Omental fat pad (tissue), 3 donors: ENCODE measurements at regions not wholly inside any gene's neighbourhood (a gene's known extent, or its start where the extent isn't known, plus 50 kb on each side); places are given as distances from the start of the nearest gene placed in this dataset.
"Not testable (repeated sequence)": the region's sequence is repeated elsewhere in the genome, so short reads cannot be mapped to it uniquely, and the experiment has no call there.

Source experiments
- ATAC-seq: fragments of 150-250 bp; one replicate; pipeline ENCODE4 v1.9.1; 2016; ENCODE audit warnings: mild to moderate bottlenecking, moderate library complexity; ENCODE audit not compliant: low FRiP score
- DNase-seq: peaks from one replicate; pipeline ENCODE4 v3.0.0-alpha.2; 2019; ENCODE audit warnings: low spot score
- CTCF ChIP-seq, 3 donors: fragments of 450-650 bp; IDR thresholded peaks; one replicate each; pipeline ENCODE4 v1.5.1; 2016 to 2017; ENCODE audit warnings: antibody characterized with exemption in 3 of 3, mild to moderate bottlenecking in 3 of 3, moderate library complexity in 2 of 3

- DNase-seq (no peak), ATAC-seq (no peak)
- TF ChIP-seq CTCF (IDR thresholded peaks at IDR 0.05) = no peak
Observed at GRCh38 chr14:106317593-106317992, 791.2 kb downstream of the TMEM121 start.

DNA sequence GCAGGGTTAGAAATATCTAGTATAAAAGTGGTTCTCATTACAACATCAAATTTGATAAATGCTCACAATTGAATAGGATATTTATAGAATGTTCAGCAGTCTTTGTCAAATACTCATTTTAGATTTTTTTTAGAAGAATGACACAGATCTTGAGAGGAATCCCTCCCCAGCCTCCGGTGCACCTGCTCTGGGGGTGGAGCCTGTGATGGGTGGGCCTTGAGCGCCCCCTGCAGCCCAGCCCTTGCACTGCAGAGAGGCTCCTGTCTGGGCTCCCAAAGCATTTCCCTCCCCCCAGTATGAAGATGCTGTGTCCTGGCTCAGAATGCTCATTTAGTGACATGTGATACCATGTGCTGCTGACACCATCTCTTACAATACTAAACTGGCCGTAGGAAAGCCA lies 792.3 kb downstream of the TMEM121 start:
- TF ChIP-seq CTCF (IDR thresholded peaks at IDR 0.05) = no peak
- DNase-seq (no peak), ATAC-seq (no peak)

GRCh38 chr14:106323970-106324369 lies 797.6 kb downstream of the TMEM121 start:
- ATAC-seq, DNase-seq: not testable (repeated sequence)

GRCh38 chr14:106327234-106327633 lies 800.9 kb downstream of the TMEM121 start:
- ATAC-seq = no peak
- DNase-seq = no peak
- TF ChIP-seq CTCF (IDR thresholded peaks at IDR 0.05) = no peak

DNA sequence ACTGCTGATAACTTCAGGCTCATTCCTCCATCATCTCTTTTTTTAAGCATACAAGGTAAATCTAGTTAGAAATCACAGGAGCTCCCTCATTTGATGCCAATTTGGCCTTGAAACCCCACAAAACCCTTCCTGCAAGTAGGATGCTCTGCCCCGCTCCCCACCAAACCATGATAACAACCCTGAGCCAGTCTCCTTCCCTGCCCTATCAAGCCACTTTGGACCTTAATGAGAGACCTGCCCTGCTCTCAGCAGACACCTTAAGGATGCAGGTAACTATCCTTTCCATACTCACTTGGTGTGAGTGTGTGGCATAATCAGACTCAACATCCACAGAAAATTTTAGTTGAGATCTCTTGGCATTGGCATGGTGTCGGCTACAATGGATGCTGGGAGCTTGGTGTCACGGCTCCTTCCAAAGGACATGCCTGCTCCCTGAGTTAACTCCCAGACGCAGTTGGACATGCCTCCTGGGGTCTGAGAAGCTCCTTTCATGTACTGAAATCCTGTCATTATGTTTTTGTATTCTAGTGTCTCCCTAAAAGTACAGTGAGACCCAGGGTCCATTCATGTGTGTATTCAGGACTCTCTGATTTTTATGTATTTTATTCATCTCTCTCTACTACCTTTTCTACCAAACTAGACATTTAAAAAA lies 801.4 kb downstream of the TMEM121 start:
- not testable (repeated sequence) for DNase-seq, ATAC-seq

DNA sequence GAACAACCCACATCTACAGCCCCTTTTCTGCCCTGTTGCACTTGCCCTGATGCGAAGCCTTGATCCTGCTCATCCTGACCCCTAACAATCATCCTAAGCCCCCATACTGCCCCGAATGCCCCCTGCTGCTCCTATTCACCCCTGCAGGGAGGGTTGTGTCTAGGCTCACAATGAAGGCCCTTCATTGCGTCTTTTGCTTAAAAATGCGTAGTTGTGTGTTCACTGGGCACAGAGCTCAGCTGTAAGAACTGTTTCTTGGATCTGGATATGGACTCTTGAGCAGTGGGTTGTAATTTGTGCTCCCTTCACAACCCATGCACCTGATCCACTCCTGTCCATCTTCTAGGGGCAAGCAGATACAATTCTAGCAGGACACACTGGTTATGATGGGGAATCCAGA lies 802.9 kb downstream of the TMEM121 start:
- not testable (repeated sequence) for DNase-seq, ATAC-seq

DNA sequence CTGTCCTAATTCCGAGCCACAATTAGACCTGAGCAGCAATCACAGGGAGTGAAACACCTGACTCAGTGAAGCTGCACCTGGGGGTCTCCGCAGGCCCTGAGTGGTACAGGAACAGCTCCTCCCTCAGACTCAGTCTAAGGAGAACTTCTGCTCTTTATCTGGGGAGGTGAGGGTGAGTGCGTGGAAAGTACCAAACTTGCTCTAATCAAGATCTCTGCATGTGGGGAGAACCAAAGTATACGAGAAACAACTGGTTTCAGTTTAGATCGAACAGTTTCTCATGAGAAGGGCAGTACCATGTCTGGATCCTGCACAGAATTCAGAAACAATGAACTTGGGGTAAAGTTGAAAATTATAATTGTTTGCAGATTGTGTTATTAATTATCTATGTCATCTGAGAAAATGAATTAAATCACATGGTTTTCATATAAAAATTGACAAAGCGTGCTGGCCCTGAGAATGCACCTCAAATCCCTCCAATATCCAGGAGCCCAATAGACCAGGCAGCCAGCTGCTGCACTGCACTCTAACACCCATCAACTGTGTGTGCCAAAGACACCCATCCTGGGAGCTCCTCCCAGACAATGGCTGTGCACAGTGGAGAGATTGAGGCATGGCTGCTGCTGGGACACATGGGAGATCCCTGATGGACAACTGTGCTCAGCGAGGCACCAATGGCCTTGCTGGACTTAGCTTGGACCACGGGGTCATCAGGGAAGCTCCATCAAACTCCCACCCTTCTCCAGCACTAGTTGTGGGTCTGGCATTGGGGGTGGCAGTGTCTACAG lies 803.8 kb downstream of the TMEM121 start:
- DNase-seq, ATAC-seq: not testable (repeated sequence)

DNA sequence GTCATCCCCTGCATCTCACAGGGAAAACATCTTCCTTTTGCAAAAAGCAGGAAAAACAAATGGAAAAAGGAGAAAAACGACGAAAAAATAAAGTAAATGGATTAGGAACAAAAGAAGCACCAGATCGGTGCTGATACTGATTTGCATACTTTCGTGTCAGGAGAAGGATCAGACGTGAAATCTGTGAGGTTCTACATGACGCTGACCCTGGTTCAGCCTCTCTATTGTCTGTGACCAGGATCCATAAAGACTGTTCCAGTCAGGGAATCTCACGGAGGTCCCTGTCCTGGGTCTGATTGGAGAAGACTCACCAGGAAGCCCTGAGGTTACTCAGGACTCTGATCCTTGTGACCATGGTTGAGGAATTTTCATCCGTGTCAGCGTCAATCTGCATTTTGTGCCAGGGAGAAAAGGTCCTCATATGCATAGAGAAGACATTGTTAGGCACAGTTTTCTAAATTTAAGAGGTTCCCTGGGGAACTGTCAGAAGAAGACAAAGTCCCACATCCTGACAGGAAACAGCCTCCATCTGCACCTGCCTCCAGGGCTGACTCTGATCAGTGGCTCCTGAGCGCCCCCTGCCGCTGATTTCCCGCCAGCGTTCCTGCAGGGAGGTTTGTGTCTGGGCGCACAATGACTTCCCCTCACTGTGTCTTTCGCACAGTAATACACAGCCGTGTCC lies 808.2 kb downstream of the TMEM121 start:
- not testable (repeated sequence) for DNase-seq, ATAC-seq

GRCh38 chr14:106335110-106335429 lies 808.7 kb downstream of the TMEM121 start:
- not testable (repeated sequence) for ATAC-seq, DNase-seq

DNA sequence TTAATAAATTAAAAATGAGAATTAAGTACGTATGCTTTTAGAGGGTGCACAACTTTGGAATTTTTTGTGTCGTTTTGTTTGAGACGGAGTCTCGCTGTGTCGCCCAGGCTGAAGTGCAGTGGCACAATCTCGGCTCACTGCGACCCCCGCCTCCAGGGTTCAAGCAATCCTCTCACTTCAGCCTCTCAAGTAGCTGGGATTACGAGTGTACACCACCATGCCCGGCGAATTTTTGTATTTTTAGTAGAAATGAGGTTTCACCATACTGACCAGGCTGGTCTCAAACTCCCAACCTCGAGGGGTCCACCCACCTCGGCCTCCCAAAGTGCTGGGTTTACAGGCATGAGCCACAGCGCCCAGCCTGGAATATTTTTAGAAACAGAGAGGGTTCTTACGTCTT lies 812.4 kb downstream of the TMEM121 start:
- not testable (repeated sequence) for ATAC-seq, DNase-seq

DNA sequence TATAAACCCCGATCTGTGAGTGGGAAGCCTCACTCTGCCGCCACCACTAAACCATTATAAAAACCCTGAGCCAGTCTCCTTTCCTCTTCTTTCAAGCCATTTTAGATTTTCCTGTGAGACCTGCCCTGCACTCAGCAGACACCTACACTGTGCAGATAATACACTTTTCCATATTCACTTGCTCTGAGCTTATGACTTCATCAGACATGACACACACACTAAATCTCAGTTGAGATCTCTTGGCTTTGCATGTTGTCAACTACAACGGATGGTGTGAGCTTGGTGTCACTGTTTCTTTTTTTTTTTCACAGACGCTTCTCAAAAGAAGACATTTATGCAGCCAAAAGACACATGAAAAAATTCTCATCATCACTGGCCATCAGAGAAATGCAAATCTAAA lies 814.3 kb downstream of the TMEM121 start:
- not testable (repeated sequence) for ATAC-seq

DNA sequence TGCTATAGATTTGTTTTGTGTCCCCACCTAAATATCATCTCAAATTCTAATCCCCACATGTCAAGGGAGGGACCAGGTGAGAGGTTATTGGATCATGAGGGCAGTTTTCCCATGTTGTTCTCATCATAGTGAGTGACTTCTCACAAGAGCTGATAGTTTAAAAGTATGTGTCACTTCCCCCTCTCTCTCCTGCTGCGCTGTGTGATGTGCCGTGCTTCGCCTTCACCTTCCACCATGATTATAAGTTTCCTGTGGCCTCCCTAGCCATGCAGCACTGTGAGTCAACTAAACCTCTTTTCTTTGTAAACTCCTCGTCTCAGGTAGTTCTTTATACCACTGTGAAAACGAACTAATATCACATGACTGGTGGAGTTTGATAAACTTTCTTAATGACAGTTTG lies 814.8 kb downstream of the TMEM121 start:
- ATAC-seq = not testable (repeated sequence)

More for the DNA sequence above, 814.3 kb downstream of the TMEM121 start:
- not testable (repeated sequence) for DNase-seq

More for the DNA sequence above, 814.8 kb downstream of the TMEM121 start:
- not testable (repeated sequence) for DNase-seq
